LoVo (cell line): ENCODE measurements at regions not wholly inside any gene's neighbourhood (a gene's known extent, or its start where the extent isn't known, plus 50 kb on each side); places are given as distances from the start of the nearest gene placed in this dataset.
"Not testable (repeated sequence)": the region's sequence is repeated elsewhere in the genome, so short reads cannot be mapped to it uniquely, and the experiment has no call there.

Experiments used
- DNase-seq: peaks from one replicate; pipeline ENCODE4 v3.0.0-alpha.2; 2016; ENCODE audit warnings: low spot score

- DNase-seq, result no peak
Observed at GRCh38 chr16:64356267-64356666, 765.6 kb downstream of the CDH11 start.

DNA sequence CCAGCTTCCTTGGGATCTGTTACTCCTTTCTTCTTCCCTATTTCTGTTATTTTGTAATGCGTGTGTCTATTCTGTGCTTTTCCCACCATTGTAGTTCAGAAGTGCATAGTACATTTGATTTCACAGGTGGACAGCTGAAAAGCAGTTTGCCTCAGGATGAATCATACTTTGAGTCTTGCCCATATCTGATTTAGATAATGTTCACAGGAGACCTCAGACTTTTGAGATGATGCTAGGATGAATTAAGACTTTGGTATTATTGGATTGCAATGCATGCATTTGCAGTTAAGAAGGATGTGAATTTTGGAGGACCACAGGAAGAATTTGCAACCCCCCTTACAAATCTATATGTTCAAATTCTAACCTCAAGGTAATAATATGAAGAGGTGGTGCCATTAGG, 769.6 kb downstream of the CDH11 start:
- no peak for DNase-seq

DNA sequence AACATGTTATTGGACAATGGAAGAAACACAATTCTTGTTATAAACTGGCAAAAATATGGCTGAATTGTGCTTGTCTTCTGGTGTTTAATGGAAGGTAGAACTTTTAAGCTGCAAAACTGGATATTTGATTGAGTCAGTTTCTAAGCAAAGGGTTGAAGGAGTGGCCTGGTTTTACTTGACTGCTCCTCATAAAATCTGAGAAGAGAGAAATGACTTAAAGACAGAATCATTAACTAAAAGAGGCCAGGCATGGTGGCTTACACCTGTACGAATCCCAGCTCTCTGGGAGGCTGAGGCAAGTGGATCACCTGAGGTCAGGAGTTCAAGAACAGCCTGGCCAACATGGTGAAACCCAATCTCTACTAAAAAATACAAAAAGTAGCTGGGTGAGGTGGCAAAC, 770.7 kb downstream of the CDH11 start:
- DNase-seq, result no peak

DNA sequence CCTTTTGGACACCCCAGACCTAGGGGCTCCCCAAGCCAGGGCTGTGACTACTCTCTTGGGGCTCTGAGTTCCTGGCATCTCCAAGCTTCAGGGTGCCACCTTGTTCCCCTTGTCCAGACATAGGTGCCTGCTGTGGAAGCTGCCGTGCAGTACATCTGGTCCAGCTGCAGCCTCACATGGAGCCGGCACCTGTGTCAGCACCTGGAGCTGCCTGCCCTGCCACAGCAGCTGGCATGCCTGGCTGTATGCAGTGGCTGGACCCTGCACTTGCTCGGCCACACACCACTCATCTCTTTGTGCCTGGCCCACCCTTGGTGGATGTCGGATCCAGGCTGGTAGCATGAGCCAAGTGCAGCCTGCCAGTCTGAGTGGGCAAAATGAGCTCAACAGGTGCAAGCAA, 775.8 kb downstream of the CDH11 start:
- no peak for DNase-seq

DNA sequence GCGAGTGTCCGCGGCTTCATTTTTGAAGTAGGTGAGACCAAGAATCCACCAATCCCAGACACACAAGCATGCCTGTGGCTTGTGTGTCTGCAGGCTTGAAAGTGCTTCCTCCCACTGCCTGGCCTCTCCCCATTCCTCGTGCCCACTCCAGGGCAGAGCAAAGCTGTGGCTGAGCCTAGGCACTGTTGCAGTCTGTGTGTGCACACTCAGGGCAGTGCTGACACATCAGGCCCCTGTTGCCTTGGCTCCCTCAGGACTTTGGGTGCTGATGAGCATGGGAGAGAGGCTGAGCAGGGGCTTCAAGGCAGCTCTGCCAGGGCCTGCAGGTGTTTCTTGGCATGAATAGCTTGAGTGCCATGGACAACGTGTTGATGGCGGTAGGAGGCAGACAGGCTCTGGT, 776.7 kb downstream of the CDH11 start:
- DNase-seq, result no peak

DNA sequence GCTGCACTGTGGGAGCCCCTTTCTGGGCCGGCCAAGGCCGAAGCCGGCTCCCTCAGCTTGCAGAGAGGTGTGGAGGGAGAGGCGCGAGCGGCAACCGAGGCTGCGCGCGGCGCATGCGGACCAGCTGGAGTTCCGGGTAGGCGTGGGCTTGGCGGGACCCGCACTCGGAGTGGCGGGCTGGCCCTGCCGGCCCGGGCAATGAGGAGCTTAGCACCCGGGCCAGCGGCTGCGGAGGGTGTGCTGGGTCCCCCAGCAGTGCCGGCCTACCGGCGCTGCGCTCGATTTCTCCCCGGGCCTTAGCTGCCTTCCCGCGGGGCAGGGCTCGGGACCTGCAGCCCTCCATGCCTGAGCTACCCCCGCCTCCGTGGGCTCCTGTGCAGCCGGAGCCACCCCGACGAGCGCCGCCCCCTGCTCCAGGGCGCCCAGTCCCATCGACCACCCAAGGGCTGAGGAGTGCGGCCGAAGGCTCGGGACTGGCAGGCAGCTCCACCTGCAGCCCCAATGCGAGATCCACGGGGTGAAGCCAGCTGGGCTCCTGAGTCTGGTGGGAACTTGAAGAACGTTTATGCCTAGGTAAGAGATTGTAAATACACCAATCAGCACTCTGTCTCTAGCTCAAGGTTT, 777.9 kb downstream of the CDH11 start:
- not testable (repeated sequence) for DNase-seq

- no peak for DNase-seq
Observed at GRCh38 chr16:64343061-64343819, 778.6 kb downstream of the CDH11 start.

GRCh38 chr16:64341336-64341735, 780.5 kb downstream of the CDH11 start:
- DNase-seq, result not testable (repeated sequence)

DNA sequence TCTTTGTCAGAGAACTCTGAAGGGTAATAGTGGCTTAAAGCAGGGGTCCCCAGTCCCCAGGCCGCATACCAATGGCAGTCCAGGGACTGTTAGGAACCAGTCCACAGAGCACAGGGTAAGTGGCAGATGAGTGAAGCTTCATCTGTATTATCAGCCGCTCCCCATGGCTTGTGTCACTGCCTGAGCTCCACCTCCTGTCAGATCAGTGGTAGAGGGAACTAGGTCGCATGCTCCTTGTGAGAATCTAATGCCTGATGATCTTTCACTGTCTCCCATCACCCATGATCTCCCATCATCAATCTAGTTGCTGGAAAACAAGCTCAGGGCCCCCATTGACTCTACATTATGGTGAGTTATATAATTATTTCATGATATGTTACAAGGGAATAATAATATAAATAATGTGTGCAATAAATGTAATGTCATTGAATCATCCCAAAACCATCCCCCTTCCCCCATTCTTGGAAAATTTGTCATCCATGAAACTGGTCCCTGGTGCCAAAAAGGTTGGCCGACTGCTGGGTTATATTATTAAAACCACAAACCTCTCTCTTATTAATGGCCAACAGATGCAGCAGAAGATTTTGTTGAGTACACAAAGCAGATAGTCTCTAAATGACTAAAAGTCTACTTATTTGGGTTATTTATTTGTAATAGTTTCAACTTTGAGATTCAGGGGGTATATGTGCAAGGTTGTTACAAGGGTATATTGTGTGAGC, 782.7 kb downstream of the CDH11 start:
- DNase-seq, result no peak

GRCh38 chr16:64321881-64322280, 800.0 kb downstream of the CDH11 start:
- DNase-seq, result no peak

- DNase-seq, result no peak
Observed at GRCh38 chr16:64321066-64321465, 800.8 kb downstream of the CDH11 start.

- DNase-seq, result no peak
Observed at GRCh38 chr16:64317601-64318000, 804.3 kb downstream of the CDH11 start.

DNA sequence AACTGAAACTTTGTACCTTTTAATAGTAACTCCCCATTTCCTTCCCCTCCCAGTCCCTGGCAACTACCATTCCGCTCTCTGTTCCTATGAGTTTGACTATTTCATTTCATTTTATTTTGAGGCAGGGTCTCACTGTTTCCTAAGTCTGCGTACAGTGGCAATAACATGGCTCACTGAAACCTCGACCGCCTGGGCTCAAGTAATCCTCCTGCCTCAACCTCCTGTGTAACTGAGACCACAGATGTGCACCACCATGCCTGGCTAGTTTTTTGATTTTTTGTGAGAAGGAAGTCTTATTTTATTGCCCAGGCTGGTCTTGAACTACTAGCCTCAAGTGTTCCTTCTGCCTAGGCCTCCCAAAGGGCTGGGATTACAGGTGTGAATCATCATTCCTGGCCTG, 808.1 kb downstream of the CDH11 start:
- DNase-seq, result no peak

- DNase-seq, result no peak
Observed at GRCh38 chr16:64312980-64313379, 808.9 kb downstream of the CDH11 start.

DNA sequence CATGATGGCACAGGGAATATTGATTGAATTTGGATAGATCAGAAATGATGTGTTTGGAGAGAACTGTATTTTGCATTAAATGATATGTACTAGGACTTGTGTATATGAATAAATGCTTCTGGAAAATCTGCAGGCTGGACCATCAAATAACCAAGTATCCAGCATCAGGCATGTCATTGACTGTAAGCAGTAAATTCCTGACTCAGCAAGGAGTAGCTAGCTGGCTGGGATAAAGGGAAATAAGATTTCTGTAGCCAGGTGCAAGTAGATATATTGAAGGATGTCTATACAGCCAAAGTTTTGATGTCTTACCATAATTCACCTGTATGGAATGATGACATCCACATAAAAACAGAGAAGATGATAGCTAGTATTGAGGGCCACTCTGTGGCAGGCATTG, 809.6 kb downstream of the CDH11 start:
- DNase-seq, result no peak

GRCh38 chr16:64311241-64311640, 810.6 kb downstream of the CDH11 start:
- DNase-seq, result no peak

DNA sequence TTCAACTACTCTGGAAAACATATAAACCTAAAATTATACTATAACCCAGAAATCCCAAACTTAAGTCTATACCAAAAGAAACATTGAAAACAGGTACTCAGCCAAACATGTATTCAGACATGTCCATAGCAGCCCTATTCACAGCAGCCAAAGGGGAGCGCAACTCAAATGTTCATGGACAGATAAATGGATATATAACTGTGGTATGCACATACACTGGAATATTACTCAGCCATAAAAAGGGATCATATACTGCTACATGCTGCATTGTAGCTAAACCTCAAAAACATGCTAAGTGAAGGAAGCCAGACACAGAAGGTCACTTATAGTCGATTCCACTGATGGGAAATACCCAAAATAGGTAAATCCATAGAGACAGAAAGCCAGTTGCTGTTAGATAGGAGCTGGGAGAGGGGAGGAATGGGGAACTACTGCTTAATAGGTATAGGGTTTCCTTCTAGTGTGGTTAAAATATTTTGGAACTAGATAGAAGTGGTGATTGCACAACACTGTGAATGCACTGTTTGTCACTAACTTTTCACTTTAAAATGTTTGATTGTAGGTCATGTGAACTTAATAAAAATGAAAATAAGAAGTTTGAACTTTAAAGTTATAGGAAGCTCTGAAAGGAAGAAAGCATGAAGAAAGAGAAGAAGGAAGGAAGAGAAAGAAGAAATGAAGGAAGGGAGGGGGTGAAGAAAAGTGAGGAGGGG, 812.3 kb downstream of the CDH11 start:
- DNase-seq, result no peak

DNA sequence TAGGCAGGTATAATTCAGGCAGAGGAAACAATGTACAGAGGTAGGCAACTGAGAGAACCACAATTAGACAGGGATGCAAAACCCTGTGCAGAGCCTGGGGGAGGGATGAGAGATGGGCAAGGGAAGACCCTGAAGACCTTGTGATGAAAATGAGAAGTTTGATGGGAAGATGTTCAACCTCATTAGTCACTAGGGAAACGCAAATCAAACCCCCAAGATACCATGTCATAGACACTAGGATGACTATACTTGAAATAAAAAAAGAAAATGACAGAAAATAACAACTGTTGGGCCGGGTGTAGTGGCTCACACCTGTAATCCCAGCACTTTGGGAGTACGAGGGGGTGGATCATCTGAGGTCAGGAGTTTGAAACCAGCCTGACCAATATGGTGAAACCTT, 813.1 kb downstream of the CDH11 start:
- no peak for DNase-seq

- no peak for DNase-seq
Observed at GRCh38 chr16:64307431-64307830, 814.4 kb downstream of the CDH11 start.

- no peak for DNase-seq
Observed at GRCh38 chr16:64305663-64306062, 816.2 kb downstream of the CDH11 start.

- no peak for DNase-seq
Observed at GRCh38 chr16:64304951-64305350, 816.9 kb downstream of the CDH11 start.

- no peak for DNase-seq
Observed at GRCh38 chr16:64304396-64304795, 817.5 kb downstream of the CDH11 start.
